ENCODE measurements at regions not wholly inside any gene's neighbourhood (a gene's known extent, or its start where the extent isn't known, plus 50 kb on each side); places are given as distances from the start of the nearest gene placed in this dataset.

DNA sequence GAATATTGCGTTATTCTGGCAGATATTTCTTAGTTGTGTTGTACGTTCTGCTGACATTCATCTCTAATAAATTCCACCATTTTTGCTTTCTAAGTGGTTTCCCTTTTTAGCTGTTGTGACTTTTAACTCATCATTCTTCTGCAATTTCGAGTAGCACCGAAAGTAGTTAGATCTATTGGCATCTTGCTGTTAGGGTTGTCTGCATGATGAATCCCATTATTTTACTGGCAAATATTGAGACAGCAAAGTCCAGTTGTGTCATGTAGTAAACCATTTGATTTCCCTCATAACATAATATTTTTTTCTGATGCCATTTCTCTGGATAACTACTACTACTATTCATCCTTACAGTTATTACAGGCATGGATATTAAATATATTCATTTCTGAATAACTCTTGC lies 143.9 kb downstream of the SLITRK1 start:
- TF ChIP-seq, protein P1, sequence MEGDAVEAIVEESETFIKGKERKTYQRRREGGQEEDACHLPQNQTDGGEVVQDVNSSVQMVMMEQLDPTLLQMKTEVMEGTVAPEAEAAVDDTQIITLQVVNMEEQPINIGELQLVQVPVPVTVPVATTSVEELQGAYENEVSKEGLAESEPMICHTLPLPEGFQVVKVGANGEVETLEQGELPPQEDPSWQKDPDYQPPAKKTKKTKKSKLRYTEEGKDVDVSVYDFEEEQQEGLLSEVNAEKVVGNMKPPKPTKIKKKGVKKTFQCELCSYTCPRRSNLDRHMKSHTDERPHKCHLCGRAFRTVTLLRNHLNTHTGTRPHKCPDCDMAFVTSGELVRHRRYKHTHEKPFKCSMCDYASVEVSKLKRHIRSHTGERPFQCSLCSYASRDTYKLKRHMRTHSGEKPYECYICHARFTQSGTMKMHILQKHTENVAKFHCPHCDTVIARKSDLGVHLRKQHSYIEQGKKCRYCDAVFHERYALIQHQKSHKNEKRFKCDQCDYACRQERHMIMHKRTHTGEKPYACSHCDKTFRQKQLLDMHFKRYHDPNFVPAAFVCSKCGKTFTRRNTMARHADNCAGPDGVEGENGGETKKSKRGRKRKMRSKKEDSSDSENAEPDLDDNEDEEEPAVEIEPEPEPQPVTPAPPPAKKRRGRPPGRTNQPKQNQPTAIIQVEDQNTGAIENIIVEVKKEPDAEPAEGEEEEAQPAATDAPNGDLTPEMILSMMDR (IDR thresholded peaks at IDR 0.05) = no peak

DNA sequence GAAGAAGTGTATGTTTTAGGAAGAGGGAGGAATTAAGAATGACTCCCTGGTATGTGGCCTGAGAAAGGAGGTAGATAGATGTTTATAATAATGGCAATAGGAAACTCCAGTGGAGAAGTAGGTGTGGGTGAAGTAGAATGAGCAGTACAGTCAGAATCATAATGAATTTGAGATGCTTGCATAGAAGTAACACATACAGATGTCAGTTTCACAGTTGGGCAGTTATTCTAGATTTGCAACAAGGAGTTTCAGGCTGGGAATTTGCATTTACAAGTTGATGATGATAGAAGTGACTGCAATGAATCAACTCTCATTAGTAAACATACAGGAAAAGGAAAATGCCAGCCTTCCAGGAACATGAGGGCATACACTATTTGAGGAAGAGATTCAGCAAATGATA lies 149.0 kb downstream of the SLITRK1 start:
- intact Hi-C loops (cut with DNase I) = no loop called here
- Histone ChIP-seq H3K4me1 (no peaks in the 10 kb centered on the region), H3K27ac (no peak overlapping the region), H3K36me3 (ENCODE audit: insufficient read depth in 1 of 2, low read depth in 1 of 2) (no peaks in the 10 kb centered on the region), H3K27me3 (ENCODE audit: insufficient read depth in 3 of 3, low read length in 2 of 3) (no peaks in the 10 kb centered on the region), H3K9me3 (no peaks in the 10 kb centered on the region), H3K4me3 (no peak overlapping the region)
- DNase-seq (no peak), ATAC-seq (no peak)
- TF ChIP-seq, protein P1 (IDR thresholded peaks at IDR 0.05) = no peak

More for the DNA sequence above, 143.9 kb downstream of the SLITRK1 start:
- Histone ChIP-seq H3K36me3 (ENCODE audit: insufficient read depth in 1 of 2, low read depth in 1 of 2) (no peaks in the 10 kb centered on the region), H3K4me1 (no peaks in the 10 kb centered on the region), H3K9me3 (no peaks in the 10 kb centered on the region), H3K4me3 (no peak overlapping the region), H3K27ac (no peak overlapping the region), H3K27me3 (ENCODE audit: insufficient read depth in 3 of 3, low read length in 2 of 3) (no peaks in the 10 kb centered on the region)
- 84 to 86% (median 85%) methylated on average over 4 of the region's 4 CpGs for WGBS, 3 donors
- DNase-seq = no peak
- intact Hi-C loops (cut with DNase I) = no loop called here
- no peak for ATAC-seq

DNA sequence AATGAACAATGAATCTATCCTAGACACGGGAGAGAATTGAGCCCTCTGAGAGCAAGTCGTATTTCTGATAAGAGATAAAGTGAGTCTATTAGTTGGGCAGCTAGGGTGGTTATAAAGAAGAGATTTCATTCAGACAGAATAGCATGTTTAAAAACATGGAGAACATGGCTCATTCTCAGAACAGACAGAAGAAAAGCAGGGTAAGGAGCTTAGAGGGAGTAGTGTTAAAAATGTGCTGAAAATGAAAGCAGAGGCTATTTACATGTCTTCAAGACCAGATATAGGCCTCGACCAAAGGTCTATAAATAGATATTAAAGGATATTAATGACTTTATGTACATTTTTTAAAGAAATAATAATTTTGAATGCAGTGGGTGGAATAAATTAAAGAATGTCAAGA lies 149.5 kb downstream of the SLITRK1 start:
- no peak for DNase-seq
- intact Hi-C loops (cut with DNase I) = no loop called here
- Histone ChIP-seq H3K4me3 (no peak overlapping the region), H3K36me3 (ENCODE audit: insufficient read depth in 1 of 2, low read depth in 1 of 2) (no peaks in the 10 kb centered on the region), H3K4me1 (no peaks in the 10 kb centered on the region), H3K9me3 (no peaks in the 10 kb centered on the region), H3K27ac (no peak overlapping the region), H3K27me3 (ENCODE audit: insufficient read depth in 3 of 3, low read length in 2 of 3) (no peaks in the 10 kb centered on the region)
- no peak for ATAC-seq
- WGBS, 3 donors = 65 to 69% (median 69%) methylated on average over 3 of the region's 3 CpGs
- TF ChIP-seq, protein P1 (IDR thresholded peaks at IDR 0.05) = no peak

DNA sequence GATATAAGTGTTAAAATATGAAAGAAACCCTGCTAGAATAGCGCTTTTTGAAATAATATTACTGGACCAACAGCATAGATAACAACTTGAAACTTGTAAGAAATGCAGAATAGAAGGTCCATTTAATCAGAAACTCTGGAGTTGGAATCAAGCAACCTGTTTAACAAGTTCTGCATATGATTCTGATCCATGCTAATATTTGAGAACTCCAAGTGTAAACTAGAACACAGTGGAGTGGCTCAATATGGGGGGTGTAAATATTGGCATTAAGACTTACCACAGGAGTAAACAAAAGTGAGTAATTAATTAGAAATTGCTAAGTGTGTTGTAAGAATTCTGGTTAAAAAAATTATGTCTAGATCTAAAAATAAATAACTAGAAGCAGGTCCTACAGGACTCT lies 151.2 kb downstream of the SLITRK1 start:
- DNase-seq = no peak
- Histone ChIP-seq H3K27ac (no peak overlapping the region), H3K4me3 (no peak overlapping the region), H3K4me1 (no peaks in the 10 kb centered on the region), H3K27me3 (ENCODE audit: insufficient read depth in 3 of 3, low read length in 2 of 3) (no peaks in the 10 kb centered on the region), H3K9me3 (no peaks in the 10 kb centered on the region), H3K36me3 (ENCODE audit: insufficient read depth in 1 of 2, low read depth in 1 of 2) (no peaks in the 10 kb centered on the region)
- ATAC-seq = no peak
- intact Hi-C loops (cut with DNase I) = no loop called here
- WGBS, 3 donors = 72 to 81% (median 79%) methylated on average over 1 of the region's 1 CpG
- TF ChIP-seq, protein P1 (IDR thresholded peaks at IDR 0.05) = no peak

DNA sequence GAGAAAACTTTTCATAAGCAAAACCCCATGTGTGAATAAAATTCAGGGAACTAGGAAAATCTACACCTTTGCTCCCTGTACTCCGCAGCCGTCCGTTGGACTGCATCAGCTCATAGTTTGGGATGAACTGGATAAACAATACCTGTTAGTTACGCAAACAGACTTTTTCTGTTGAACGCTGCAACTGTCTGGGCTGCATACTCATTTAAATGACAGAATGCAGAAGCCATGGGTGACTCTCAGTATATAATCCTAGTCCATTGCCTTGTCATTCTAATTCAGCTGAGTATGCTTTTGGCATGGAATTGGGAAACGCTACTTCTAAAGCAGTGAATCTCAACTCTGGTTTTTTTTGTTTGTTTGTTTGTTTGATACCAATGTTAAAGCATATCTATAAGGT lies 151.6 kb downstream of the SLITRK1 start:
- Histone ChIP-seq H3K36me3 (ENCODE audit: insufficient read depth in 1 of 2, low read depth in 1 of 2) (no peaks in the 10 kb centered on the region), H3K27ac (no peak overlapping the region), H3K4me1 (no peaks in the 10 kb centered on the region), H3K9me3 (peaks cover 2% of the 10 kb centered on the region), H3K27me3 (ENCODE audit: insufficient read depth in 3 of 3, low read length in 2 of 3) (no peaks in the 10 kb centered on the region), H3K4me3 (no peak overlapping the region)
- ATAC-seq (no peak), DNase-seq (no peak)
- TF ChIP-seq, protein P1 (IDR thresholded peaks at IDR 0.05) = no peak
- intact Hi-C loops (cut with DNase I) = no loop called here
- 83 to 87% (median 84%) methylated on average over 6 of the region's 6 CpGs for WGBS, 3 donors
